GM23248 (cell line): ENCODE measurements at regions not wholly inside any gene's neighbourhood (a gene's known extent, or its start where the extent isn't known, plus 50 kb on each side); places are given as distances from the start of the nearest gene placed in this dataset.

Experiments
- DNase-seq: peaks from one replicate; pipeline ENCODE4 v3.0.0-alpha.2; 2015
- H2AFZ ChIP-seq: fragments of 200-600 bp; sonication (generic); 2 replicates; pipeline ENCODE4 v1.6.1; 2016; ENCODE audit warnings: antibody characterized with exemption
- H3F3A ChIP-seq: fragments of 200-600 bp; sonication (generic); 2 replicates; pipeline ENCODE4 v1.6.1; 2016; ENCODE audit warnings: mild to moderate bottlenecking, antibody characterized with exemption, mixed run types; ENCODE audit not compliant: insufficient read depth
- H3K27ac ChIP-seq: fragments of 200-600 bp; sonication (generic); 2 replicates; pipeline ENCODE4 v1.5.1; 2016; ENCODE audit warnings: mild to moderate bottlenecking
- H3K27me3 ChIP-seq: fragments of 200-600 bp; sonication (generic); replicated peaks from 2 replicates; pipeline ENCODE4 v1.6.1; 2016; ENCODE audit warnings: mild to moderate bottlenecking; ENCODE audit not compliant: insufficient read depth
- H3K36me3 ChIP-seq: fragments of 200-600 bp; sonication (generic); 2 replicates; pipeline ENCODE4 v1.6.1; 2016; ENCODE audit warnings: low read depth, mild to moderate bottlenecking
- H3K4me1 ChIP-seq: fragments of 200-600 bp; sonication (generic); 2 replicates; pipeline ENCODE4 v1.6.1; 2016; ENCODE audit warnings: mild to moderate bottlenecking; ENCODE audit not compliant: insufficient read depth
- H3K4me2 ChIP-seq: fragments of 200-600 bp; sonication (generic); one replicate; pipeline ENCODE4 v1.6.1; 2016; ENCODE audit warnings: mild to moderate bottlenecking; ENCODE audit not compliant: unreplicated experiment
- H3K4me3 ChIP-seq: fragments of 200-600 bp; sonication (generic); 2 replicates; pipeline ENCODE4 v1.5.1; 2016; ENCODE audit warnings: mild to moderate bottlenecking
- H3K79me2 ChIP-seq: fragments of 200-600 bp; sonication (generic); 2 replicates; pipeline ENCODE4 v1.6.1; 2016; ENCODE audit warnings: mild to moderate bottlenecking; ENCODE audit not compliant: insufficient read depth
- H3K9ac ChIP-seq: fragments of 200-600 bp; sonication (generic); 2 replicates; pipeline ENCODE4 v1.6.1; 2016; ENCODE audit warnings: mild to moderate bottlenecking
- H3K9me2 ChIP-seq: fragments of 200-600 bp; sonication (generic); 2 replicates; pipeline ENCODE4 v1.6.1; 2016; ENCODE audit warnings: mixed run types, mild to moderate bottlenecking, moderate library complexity; ENCODE audit not compliant: insufficient read depth
- H3K9me3 ChIP-seq: fragments of 200-600 bp; sonication (generic); one replicate; pipeline ENCODE4 v1.6.1; 2017; ENCODE audit warnings: low read depth
- H4K20me1 ChIP-seq: fragments of 200-600 bp; sonication (generic); 2 replicates; pipeline ENCODE4 v1.6.0; 2016; ENCODE audit not compliant: insufficient read depth
- EZH2 ChIP-seq: fragments of 200-600 bp; sonication (generic); IDR thresholded peaks from 2 replicates; pipeline ENCODE4 v1.6.1; 2018; ENCODE audit warnings: antibody characterized with exemption, mild to moderate bottlenecking; ENCODE audit not compliant: insufficient read depth, poor library complexity, severe bottlenecking
- EZH2phosphoT487 ChIP-seq: fragments of 200-600 bp; sonication (generic); IDR thresholded peaks from 2 replicates; pipeline ENCODE4 v1.6.1; 2018; ENCODE audit warnings: antibody characterized with exemption, moderate library complexity, mild to moderate bottlenecking, low read depth; ENCODE audit not compliant: insufficient read depth
- WGBS, 2 experiments: methylation state at CpG; one replicate each; pipeline ENCODE4 v1.1.6; 2015 to 2017; ENCODE audit warnings: low lambda C conversion rate in 2 of 2, low coverage in 1 of 2; ENCODE audit errors: missing lambda C conversion rate in 2 of 2; 5-methylcytosine and 5-hydroxymethylcytosine counted together
- in situ Hi-C: fragments of 300-500 bp; cut with MboI; formaldehyde crosslinking; loops from 2 replicates; pipeline ENCODE4 v1.15.0; 2020

GRCh38 chr11:134837887-134838232 lies 425.8 kb upstream of the B3GAT1 start:
- WGBS, 2 experiments = 26 to 30% methylated on average over 6 of the region's 6 CpGs
- H3K36me3 ChIP-seq = no peaks in the 10 kb centered on the region
- no peak overlapping the region for H3K27ac ChIP-seq
- no peak overlapping the region for H2AFZ ChIP-seq
- no peaks in the 10 kb centered on the region for H3K27me3 ChIP-seq
- no peaks in the 10 kb centered on the region for H3K9me3 ChIP-seq
- no peak overlapping the region for H3K9ac ChIP-seq
- DNase-seq = no peak
- H3K4me3 ChIP-seq = no peak overlapping the region
- H3K4me1 ChIP-seq = no peaks in the 10 kb centered on the region
- H4K20me1 ChIP-seq = no peaks in the 10 kb centered on the region
- in situ Hi-C loops = no loop called here
- no peaks in the 10 kb centered on the region for H3K79me2 ChIP-seq
- H3F3A ChIP-seq = no peaks in the 10 kb centered on the region
- TF ChIP-seq EZH2 = no peak
- TF ChIP-seq EZH2phosphoT487 = no peak
- H3K9me2 ChIP-seq = no peaks in the 10 kb centered on the region
- no peak overlapping the region for H3K4me2 ChIP-seq

DNA sequence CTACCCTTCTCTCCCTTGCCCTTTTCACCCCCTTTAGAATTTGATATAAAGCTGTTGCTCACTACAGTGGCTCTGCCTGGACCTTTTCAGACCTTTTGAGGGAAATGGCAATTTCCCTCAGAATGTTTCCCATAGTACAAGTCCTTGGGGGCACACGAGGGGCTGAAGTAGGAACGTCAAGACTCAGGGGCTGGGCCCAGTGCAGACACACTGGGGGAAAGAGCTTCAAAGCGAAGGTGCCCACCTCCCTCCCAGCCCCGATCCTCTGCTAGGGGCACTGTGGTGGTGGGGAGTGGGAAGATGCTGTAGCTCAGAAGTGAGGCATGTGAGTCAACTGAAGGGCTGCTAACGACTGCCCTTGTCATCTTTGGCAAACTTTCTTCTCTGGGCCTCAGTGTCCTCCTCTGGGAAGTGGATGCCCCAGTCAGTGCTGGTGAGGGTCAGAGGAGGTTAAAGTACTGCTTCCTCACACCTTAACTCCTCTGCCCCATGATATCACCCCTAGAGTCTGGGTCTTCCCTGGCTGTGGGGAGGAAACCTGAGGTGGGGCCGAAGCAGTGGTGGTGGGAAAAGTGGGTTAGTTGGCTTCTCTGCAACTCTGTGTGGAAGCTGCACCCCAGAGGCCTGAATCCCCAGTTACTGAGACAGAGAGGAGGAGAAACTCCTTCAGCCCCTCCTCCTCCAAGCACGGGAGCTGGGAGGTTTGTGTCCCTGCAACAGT lies 425.3 kb upstream of the B3GAT1 start:
- no peaks in the 10 kb centered on the region for H3K27me3 ChIP-seq
- no peak overlapping the region for H3K9ac ChIP-seq
- no peaks in the 10 kb centered on the region for H3K36me3 ChIP-seq
- no peak overlapping the region for H2AFZ ChIP-seq
- H4K20me1 ChIP-seq = no peaks in the 10 kb centered on the region
- in situ Hi-C loops = no loop called here
- no peaks in the 10 kb centered on the region for H3K4me1 ChIP-seq
- H3K4me2 ChIP-seq = no peak overlapping the region
- H3K79me2 ChIP-seq = no peaks in the 10 kb centered on the region
- no peaks in the 10 kb centered on the region for H3F3A ChIP-seq
- WGBS, 2 experiments = 18 to 25% methylated on average over 7 of the region's 7 CpGs
- TF ChIP-seq EZH2phosphoT487 (no peak), EZH2 (no peak)
- no peak overlapping the region for H3K4me3 ChIP-seq
- no peak overlapping the region for H3K27ac ChIP-seq
- no peak for DNase-seq
- H3K9me3 ChIP-seq = no peaks in the 10 kb centered on the region
- no peaks in the 10 kb centered on the region for H3K9me2 ChIP-seq

- WGBS, 2 experiments = 9 to 14% methylated on average over 4 of the region's 4 CpGs
- Histone ChIP-seq H3K9ac (no peak overlapping the region), H4K20me1 (no peaks in the 10 kb centered on the region), H3K9me2 (no peaks in the 10 kb centered on the region), H3K79me2 (no peaks in the 10 kb centered on the region), H3K4me3 (no peak overlapping the region), H3F3A (no peaks in the 10 kb centered on the region), H3K36me3 (no peaks in the 10 kb centered on the region), H3K4me2 (no peak overlapping the region), H3K9me3 (no peaks in the 10 kb centered on the region), H2AFZ (no peak overlapping the region), H3K27me3 (no peaks in the 10 kb centered on the region), H3K4me1 (no peaks in the 10 kb centered on the region), H3K27ac (no peak overlapping the region)
- TF ChIP-seq EZH2 (no peak), EZH2phosphoT487 (no peak)
- in situ Hi-C loops = no loop called here
- no peak for DNase-seq
Observed at GRCh38 chr11:134836561-134836960, 424.5 kb upstream of the B3GAT1 start.

DNA sequence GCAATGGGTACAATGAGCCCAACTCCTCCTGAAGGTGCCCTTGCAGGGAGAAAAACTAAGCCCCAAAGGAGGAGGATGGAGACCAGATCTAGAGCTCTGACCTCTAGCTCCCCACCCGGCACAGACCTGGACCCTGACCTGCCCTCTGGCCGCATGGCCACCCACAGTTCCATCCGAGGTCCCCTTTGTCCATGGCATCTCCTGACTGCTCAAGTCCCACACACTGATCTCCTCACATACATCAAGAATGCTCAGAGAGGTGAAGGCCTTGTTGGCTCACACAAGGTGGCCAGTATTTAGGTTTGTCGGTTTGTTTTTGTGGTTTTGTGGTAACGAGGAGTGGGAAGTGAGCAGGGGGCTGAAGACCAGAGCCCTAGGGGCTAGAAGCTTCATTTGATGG lies 423.5 kb upstream of the B3GAT1 start:
- no peak overlapping the region for H3K4me3 ChIP-seq
- H4K20me1 ChIP-seq = no peaks in the 10 kb centered on the region
- no peaks in the 10 kb centered on the region for H3K79me2 ChIP-seq
- no peaks in the 10 kb centered on the region for H3K27me3 ChIP-seq
- no peak overlapping the region for H3K27ac ChIP-seq
- no peaks in the 10 kb centered on the region for H3F3A ChIP-seq
- no peaks in the 10 kb centered on the region for H3K36me3 ChIP-seq
- H2AFZ ChIP-seq = no peak overlapping the region
- in situ Hi-C loops = no loop called here
- no peak overlapping the region for H3K9ac ChIP-seq
- H3K9me3 ChIP-seq = no peaks in the 10 kb centered on the region
- H3K4me2 ChIP-seq = no peak overlapping the region
- WGBS, 2 experiments = 7 to 32% methylated on average over 5 of the region's 5 CpGs
- no peak for TF ChIP-seq EZH2
- TF ChIP-seq EZH2phosphoT487 = no peak
- no peaks in the 10 kb centered on the region for H3K4me1 ChIP-seq
- H3K9me2 ChIP-seq = no peaks in the 10 kb centered on the region
- DNase-seq = no peak

DNA sequence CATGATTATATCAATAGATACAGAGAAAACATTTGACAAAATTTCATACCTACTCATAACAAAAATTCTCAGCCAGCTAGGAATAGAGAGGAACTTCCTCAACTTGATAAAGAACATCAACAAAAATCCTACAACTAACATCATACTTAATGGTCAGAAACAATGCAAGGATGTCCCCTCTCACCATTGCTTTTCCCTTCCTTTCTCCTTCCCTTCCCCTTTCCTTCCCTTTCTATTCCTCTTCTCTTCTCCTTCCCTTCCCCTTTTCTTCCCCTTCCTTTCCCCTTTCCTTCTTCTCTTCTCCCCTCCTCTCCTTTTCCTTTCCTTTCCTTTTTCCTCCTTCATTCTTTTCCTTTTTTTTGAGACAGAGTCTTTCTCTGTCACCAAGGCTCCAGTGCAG lies 418.3 kb upstream of the B3GAT1 start:
- Histone ChIP-seq H3K79me2 (no peaks in the 10 kb centered on the region), H2AFZ (no peak overlapping the region), H3K4me3 (no peak overlapping the region), H3K9me3 (no peaks in the 10 kb centered on the region), H3K4me1 (no peaks in the 10 kb centered on the region), H3K27ac (no peak overlapping the region), H3K27me3 (no peaks in the 10 kb centered on the region), H3K36me3 (no peaks in the 10 kb centered on the region), H3K4me2 (no peak overlapping the region), H4K20me1 (no peaks in the 10 kb centered on the region), H3K9ac (no peak overlapping the region), H3K9me2 (no peaks in the 10 kb centered on the region), H3F3A (no peaks in the 10 kb centered on the region)
- TF ChIP-seq EZH2 (no peak), EZH2phosphoT487 (no peak)
- no peak for DNase-seq
- in situ Hi-C loops = no loop called here
